Breast epithelium (tissue), 3 donors: ENCODE measurements at regions not wholly inside any gene's neighbourhood (a gene's known extent, or its start where the extent isn't known, plus 50 kb on each side); places are given as distances from the start of the nearest gene placed in this dataset.

Source experiments
- CTCF ChIP-seq, 3 donors: fragments of 450-650 bp; IDR thresholded peaks; one replicate each; pipeline ENCODE4 v1.5.1; 2016 to 2017; ENCODE audit warnings: antibody characterized with exemption in 3 of 3, mild to moderate bottlenecking in 3 of 3, moderate library complexity in 3 of 3
- POLR2A ChIP-seq: fragments of 450-650 bp; IDR thresholded peaks from one replicate; pipeline ENCODE4 v1.6.1; 2016; ENCODE audit warnings: antibody characterized with exemption, mild to moderate bottlenecking, moderate library complexity
- POLR2AphosphoS5 ChIP-seq, 3 donors: sonication (generic); formaldehyde crosslinking; IDR thresholded peaks; one replicate each; pipeline ENCODE4 v1.6.1; 2017; ENCODE audit warnings: antibody characterized with exemption in 3 of 3

GRCh38 chr12:34398706-34399630 is 376.7 kb downstream of the ALG10 start:
- no peak for TF ChIP-seq CTCF (IDR thresholded peaks at IDR 0.05)
- no peak for TF ChIP-seq POLR2A
- no peak for TF ChIP-seq POLR2AphosphoS5 (IDR thresholded peaks at IDR 0.05)
